H9 (cell line): ENCODE measurements at regions not wholly inside any gene's neighbourhood (a gene's known extent, or its start where the extent isn't known, plus 50 kb on each side); places are given as distances from the start of the nearest gene placed in this dataset.

ENCODE experiments used
- DNase-seq: peaks from one replicate; pipeline ENCODE4 v3.0.0-alpha.2; 2017
- H2AFZ ChIP-seq: one replicate; pipeline ENCODE4 v1.6.1; 2013; ENCODE audit warnings: mild to moderate bottlenecking, low read length, control low read depth, moderate library complexity
- H2AK5ac ChIP-seq: 2 replicates; pipeline ENCODE4 v1.6.1; 2013; ENCODE audit warnings: low read length, control low read depth, mixed read lengths; ENCODE audit not compliant: insufficient read length
- H2BK120ac ChIP-seq: one replicate; pipeline ENCODE4 v1.6.1; 2013; ENCODE audit warnings: low read depth, mild to moderate bottlenecking, low read length, control low read depth, inconsistent platforms; ENCODE audit not compliant: poor library complexity, severe bottlenecking
- H2BK12ac ChIP-seq: 2 replicates; pipeline ENCODE4 v1.6.1; 2013; ENCODE audit warnings: low read length, control low read depth, mixed read lengths, low read depth; ENCODE audit not compliant: insufficient read length
- H2BK15ac ChIP-seq: 2 replicates; pipeline ENCODE4 v1.6.1; 2013; ENCODE audit warnings: low read depth, low read length, control low read depth
- H2BK20ac ChIP-seq: one replicate; pipeline ENCODE4 v1.6.1; 2013; ENCODE audit warnings: low read depth, mild to moderate bottlenecking, low read length, control low read depth, inconsistent platforms; ENCODE audit not compliant: poor library complexity, severe bottlenecking
- H2BK5ac ChIP-seq: 2 replicates; pipeline ENCODE4 v1.6.1; 2013; ENCODE audit warnings: low read length, control low read depth, mixed read lengths; ENCODE audit not compliant: insufficient read length
- H3K14ac ChIP-seq: 2 replicates; pipeline ENCODE4 v1.6.1; 2013; ENCODE audit warnings: low read length, control low read depth; ENCODE audit not compliant: insufficient read depth
- H3K18ac ChIP-seq: 2 replicates; pipeline ENCODE4 v1.6.1; 2013; ENCODE audit warnings: low read depth, mild to moderate bottlenecking, mixed read lengths, low read length, control low read depth; ENCODE audit not compliant: insufficient read length
- H3K23ac ChIP-seq: 2 replicates; pipeline ENCODE4 v1.6.1; 2013; ENCODE audit warnings: low read length, control low read depth, mixed read lengths, low read depth; ENCODE audit not compliant: insufficient read length
- H3K23me2 ChIP-seq: 2 replicates; pipeline ENCODE4 v1.6.1; 2013; ENCODE audit warnings: low read depth, mild to moderate bottlenecking, mixed read lengths, low read length, control low read depth; ENCODE audit not compliant: insufficient read length, poor library complexity, severe bottlenecking
- H3K27ac ChIP-seq: 2 replicates; pipeline ENCODE4 v1.5.1; 2013; ENCODE audit warnings: low read length, control low read depth, mixed read lengths, low read depth; ENCODE audit not compliant: insufficient read length
- H3K27me3 ChIP-seq: 2 replicates; pipeline ENCODE4 v1.6.1; 2013; ENCODE audit warnings: low read length, control low read depth, inconsistent platforms; ENCODE audit not compliant: insufficient read depth
- H3K4ac ChIP-seq: 2 replicates; pipeline ENCODE4 v1.6.1; 2013; ENCODE audit warnings: low read depth, mild to moderate bottlenecking, control low read depth, inconsistent platforms, low read length, moderate library complexity
- H3K4me1 ChIP-seq: 2 replicates; pipeline ENCODE4 v1.6.1; 2013; ENCODE audit warnings: low read length, control low read depth, inconsistent platforms; ENCODE audit not compliant: insufficient read depth
- H3K4me2 ChIP-seq: 2 replicates; pipeline ENCODE4 v1.6.1; 2013; ENCODE audit warnings: low read length, control low read depth, mixed read lengths; ENCODE audit not compliant: insufficient read length, insufficient read depth
- H3K56ac ChIP-seq: 2 replicates; pipeline ENCODE4 v1.6.1; 2013; ENCODE audit warnings: low read depth, mild to moderate bottlenecking, mixed read lengths, low read length, control low read depth; ENCODE audit not compliant: insufficient read length
- H3K79me1 ChIP-seq: 2 replicates; pipeline ENCODE4 v1.6.1; 2013; ENCODE audit warnings: low read depth, mild to moderate bottlenecking, moderate library complexity, low read length, control low read depth, inconsistent platforms; ENCODE audit not compliant: insufficient read depth, poor library complexity, severe bottlenecking
- H3K79me2 ChIP-seq: 2 replicates; pipeline ENCODE4 v1.6.1; 2013; ENCODE audit warnings: low read length, control low read depth, inconsistent platforms; ENCODE audit not compliant: insufficient read depth
- H3K9ac ChIP-seq: 2 replicates; pipeline ENCODE4 v1.6.1; 2013; ENCODE audit warnings: low read length, control low read depth, mixed read lengths; ENCODE audit not compliant: insufficient read length; ENCODE audit errors: extremely low read depth
- H3K9me3 ChIP-seq: one replicate; pipeline ENCODE4 v1.6.1; 2013; ENCODE audit warnings: low read depth, low read length, inconsistent platforms; ENCODE audit not compliant: control insufficient read depth
- H3T11ph ChIP-seq: one replicate; pipeline ENCODE4 v1.6.1; 2013; ENCODE audit warnings: mild to moderate bottlenecking, low read length, control low read depth, inconsistent platforms
- H4K20me1 ChIP-seq: one replicate; pipeline ENCODE4 v1.6.1; 2013; ENCODE audit not compliant: control insufficient read depth, insufficient read length, insufficient read depth
- H4K5ac ChIP-seq: 2 replicates; pipeline ENCODE4 v1.6.1; 2013; ENCODE audit warnings: low read depth, mild to moderate bottlenecking, mixed read lengths, low read length, control low read depth; ENCODE audit not compliant: insufficient read length
- H4K8ac ChIP-seq: replicated peaks from 2 replicates; pipeline ENCODE4 v1.6.1; 2013; ENCODE audit warnings: low read length, control low read depth, mixed read lengths, low read depth; ENCODE audit not compliant: insufficient read length
- H4K91ac ChIP-seq: 2 replicates; pipeline ENCODE4 v1.6.1; 2013; ENCODE audit warnings: low read depth, mild to moderate bottlenecking, moderate library complexity, mixed read lengths, low read length, control low read depth; ENCODE audit not compliant: insufficient read length
- H3K27ac Mint-ChIP-seq, 3 experiments: 2 replicates in 2 of 3; 3 replicates in 1 of 3; pipeline ENCODE4 v1.8.0; 2020 to 2021; ENCODE audit warnings: mixed read lengths in 3 of 3, mild to moderate bottlenecking in 1 of 3, moderate library complexity in 1 of 3
- H3K27me3 Mint-ChIP-seq: 2 replicates; pipeline ENCODE4 v1.8.0; 2021; ENCODE audit warnings: low read depth, mild to moderate bottlenecking, moderate library complexity, mixed read lengths
- H3K36me3 Mint-ChIP-seq, 3 experiments: 2 replicates in 2 of 3; 3 replicates in 1 of 3; pipeline ENCODE4 v1.8.0; 2020 to 2021; ENCODE audit warnings: low read depth in 3 of 3, mixed read lengths in 3 of 3; ENCODE audit not compliant: insufficient read depth in 1 of 3
- H3K4me1 Mint-ChIP-seq, 2 experiments: 2 replicates each; pipeline ENCODE4 v1.8.0; 2020; ENCODE audit warnings: mixed read lengths in 2 of 2
- H3K4me3 Mint-ChIP-seq, 2 experiments: 2 replicates in 1 of 2; 3 replicates in 1 of 2; pipeline ENCODE4 v1.8.0; 2020 to 2021; ENCODE audit warnings: mild to moderate bottlenecking in 2 of 2, mixed read lengths in 2 of 2, moderate library complexity in 1 of 2
- H3K9me3 Mint-ChIP-seq, 2 experiments: 2 replicates in 1 of 2; 3 replicates in 1 of 2; pipeline ENCODE4 v1.8.0; 2020; ENCODE audit warnings: mild to moderate bottlenecking in 2 of 2, mixed read lengths in 2 of 2, moderate library complexity in 1 of 2
- CTCF ChIP-seq: fragments of 200-600 bp; sonication (generic); conservative IDR thresholded peaks from 3 replicates; pipeline ENCODE4 v1.8.0; 2021; ENCODE audit warnings: antibody characterized with exemption, mild to moderate bottlenecking
- WGBS: extraction: QIAGEN DNeasy Blood & Tissue Kit; methylation state at CpG from one replicate; pipeline ENCODE4 v1.1.7; 2013; ENCODE audit warnings: missing lambda C conversion rate, low lambda C conversion rate, mixed read lengths; ENCODE audit not compliant: insufficient read length; ENCODE audit errors: extremely low coverage; 5-methylcytosine and 5-hydroxymethylcytosine counted together

GRCh38 chr5:32510860-32511259 lies 66.3 kb upstream of the ZFR start:
- peaks cover under 1% of the 10 kb centered on the region; the same call in 1 of the 2 replicates for H3K4me1 ChIP-seq
- H3K27ac ChIP-seq = no peak overlapping the region
- no peaks in the 10 kb centered on the region for H3K36me3 Mint-ChIP-seq
- no peaks in the 10 kb centered on the region for H3K27me3 ChIP-seq
- no peak overlapping the region for H3K9ac ChIP-seq
- no peak overlapping the region for H3T11ph ChIP-seq
- H3K4me3 Mint-ChIP-seq = no peak overlapping the region
- H3K4ac ChIP-seq = no peak overlapping the region
- H4K8ac ChIP-seq = no peak overlapping the region
- H3K27ac Mint-ChIP-seq = no peak overlapping the region
- H2BK12ac ChIP-seq = no peak overlapping the region
- no peak overlapping the region for H2AK5ac ChIP-seq
- no peak overlapping the region for H2BK20ac ChIP-seq
- no peaks in the 10 kb centered on the region; a peak in 1 of 5 replicates for H3K9me3 Mint-ChIP-seq
- H3K9me3 ChIP-seq = no peaks in the 10 kb centered on the region
- H4K91ac ChIP-seq = no peak overlapping the region
- no peaks in the 10 kb centered on the region for H4K20me1 ChIP-seq
- no peak overlapping the region for H3K14ac ChIP-seq
- H2AFZ ChIP-seq = no peak overlapping the region
- no peaks in the 10 kb centered on the region for H3K23me2 ChIP-seq
- peaks cover 19 to 22% of the 10 kb centered on the region in 2 experiments for H3K4me1 Mint-ChIP-seq
- no peaks in the 10 kb centered on the region for H3K79me2 ChIP-seq
- H3K4me2 ChIP-seq = no peak overlapping the region
- DNase-seq = no peak
- no peak for TF ChIP-seq CTCF
- no peak overlapping the region for H2BK5ac ChIP-seq
- no peak overlapping the region for H2BK15ac ChIP-seq
- H3K18ac ChIP-seq = no peak overlapping the region
- no peak overlapping the region for H2BK120ac ChIP-seq
- H3K27me3 Mint-ChIP-seq = peaks cover 11% of the 10 kb centered on the region
- H3K56ac ChIP-seq = no peak overlapping the region
- H3K23ac ChIP-seq = no peak overlapping the region
- no peak overlapping the region for H4K5ac ChIP-seq
- no peaks in the 10 kb centered on the region for H3K79me1 ChIP-seq
- no CpG with 5 or more reads among the region's 1 CpG for WGBS
